ENCODE measurements at regions not wholly inside any gene's neighbourhood (a gene's known extent, or its start where the extent isn't known, plus 50 kb on each side); places are given as distances from the start of the nearest gene placed in this dataset.

GRCh38 chr3:180382638-180383180 is 219.3 kb upstream of the TTC14 start:
- Histone ChIP-seq H3K9me3 (ENCODE audit: low read depth, low read length, poor library complexity, severe bottlenecking) (no peaks in the 10 kb centered on the region), H3K27me3 (replicated peaks; ENCODE audit: insufficient read depth, low read depth, low read length, poor library complexity) (no peaks in the 10 kb centered on the region), H3K36me3 (ENCODE audit: insufficient read depth, low read length, poor library complexity, severe bottlenecking) (no peaks in the 10 kb centered on the region), H3K27ac (ENCODE audit: low read depth, low read length, poor library complexity, severe bottlenecking) (no peak overlapping the region), H3K4me1 (ENCODE audit: insufficient read depth, low read length, poor library complexity, severe bottlenecking) (no peaks in the 10 kb centered on the region), H3K4me3 (ENCODE audit: low read depth, low read length, poor library complexity, severe bottlenecking) (no peak overlapping the region)
- intact Hi-C loops (cut with micrococcal nuclease; ENCODE audit: unreplicated experiment) = no loop called here
- no TSS peak for BruUV-seq (replicated peaks)
- TF ChIP-seq EZH2 (IDR thresholded peaks at IDR 0.05; ENCODE audit: borderline replicate concordance, low read depth, low read length, poor library complexity, severe bottlenecking) (no peak), CTCF (conservative IDR thresholded peaks at IDR 0.05; ENCODE audit: low read depth, low read length) (no peak)
- no peak for DNase-seq (ENCODE audit: low spot score)
- POLR2A ChIA-PET (ENCODE audit: low non-redundant PET) = no interaction called here
- CTCF ChIA-PET = no interaction called here

GRCh38 chr3:180383332-180384020 is 218.5 kb upstream of the TTC14 start:
- H3K9me3 ChIP-seq (ENCODE audit: low read depth, low read length, poor library complexity, severe bottlenecking) = no peaks in the 10 kb centered on the region
- POLR2A ChIA-PET (ENCODE audit: low non-redundant PET) = no interaction called here

GRCh38 chr3:180390313-180390712 is 211.7 kb upstream of the TTC14 start:
- no peaks in the 10 kb centered on the region for H3K4me1 ChIP-seq (ENCODE audit: insufficient read depth, low read length, poor library complexity, severe bottlenecking)
- H3K27me3 ChIP-seq (replicated peaks; ENCODE audit: insufficient read depth, low read depth, low read length, poor library complexity) = no peaks in the 10 kb centered on the region
- H3K36me3 ChIP-seq (ENCODE audit: insufficient read depth, low read length, poor library complexity, severe bottlenecking) = no peaks in the 10 kb centered on the region
- H3K27ac ChIP-seq (ENCODE audit: low read depth, low read length, poor library complexity, severe bottlenecking) = no peak overlapping the region
- BruUV-seq (replicated peaks) = no TSS peak
- DNase-seq (ENCODE audit: low spot score) = no peak
- no peak overlapping the region for H3K4me3 ChIP-seq (ENCODE audit: low read depth, low read length, poor library complexity, severe bottlenecking)
- POLR2A ChIA-PET (ENCODE audit: low non-redundant PET) = no interaction called here
- CTCF ChIA-PET = no interaction called here
- no peaks in the 10 kb centered on the region for H3K9me3 ChIP-seq (ENCODE audit: low read depth, low read length, poor library complexity, severe bottlenecking)
- TF ChIP-seq EZH2 (IDR thresholded peaks at IDR 0.05; ENCODE audit: borderline replicate concordance, low read depth, low read length, poor library complexity, severe bottlenecking) = no peak
- no peak for TF ChIP-seq CTCF (conservative IDR thresholded peaks at IDR 0.05; ENCODE audit: low read depth, low read length)
- intact Hi-C loops (cut with micrococcal nuclease; ENCODE audit: unreplicated experiment) = no loop called here

More at GRCh38 chr3:180383332-180384020, 218.5 kb upstream of the TTC14 start:
- TF ChIP-seq CTCF (conservative IDR thresholded peaks at IDR 0.05; ENCODE audit: low read depth, low read length) = no peak
- TF ChIP-seq EZH2 (IDR thresholded peaks at IDR 0.05; ENCODE audit: borderline replicate concordance, low read depth, low read length, poor library complexity, severe bottlenecking) = no peak
- intact Hi-C loops (cut with micrococcal nuclease; ENCODE audit: unreplicated experiment) = no loop called here
- no peak overlapping the region for H3K4me3 ChIP-seq (ENCODE audit: low read depth, low read length, poor library complexity, severe bottlenecking)
- CTCF ChIA-PET = no interaction called here
- H3K36me3 ChIP-seq (ENCODE audit: insufficient read depth, low read length, poor library complexity, severe bottlenecking) = no peaks in the 10 kb centered on the region
- DNase-seq (ENCODE audit: low spot score) = no peak
- H3K27me3 ChIP-seq (replicated peaks; ENCODE audit: insufficient read depth, low read depth, low read length, poor library complexity) = no peaks in the 10 kb centered on the region
- no peak overlapping the region for H3K27ac ChIP-seq (ENCODE audit: low read depth, low read length, poor library complexity, severe bottlenecking)
- BruUV-seq (replicated peaks) = no TSS peak
- no peaks in the 10 kb centered on the region for H3K4me1 ChIP-seq (ENCODE audit: insufficient read depth, low read length, poor library complexity, severe bottlenecking)
